Fibroblast of villous mesenchyme (primary cell): ENCODE measurements at regions not wholly inside any gene's neighbourhood (a gene's known extent, or its start where the extent isn't known, plus 50 kb on each side); places are given as distances from the start of the nearest gene placed in this dataset.

Experiments
- DNase-seq: peaks from one replicate; pipeline ENCODE4 v3.0.0-alpha.2; 2010; ENCODE audit warnings: low read depth
- H3K4me3 ChIP-seq: 2 replicates; pipeline ENCODE4 v1.5.1; 2011; ENCODE audit warnings: low read depth, mild to moderate bottlenecking, low read length
- TF ChIP-seq, protein P1 (sequence below): IDR thresholded peaks from 2 replicates; pipeline ENCODE4 v1.5.1; 2012; ENCODE audit warnings: low read depth, mild to moderate bottlenecking, low read length; ENCODE audit not compliant: insufficient read depth

DNA sequence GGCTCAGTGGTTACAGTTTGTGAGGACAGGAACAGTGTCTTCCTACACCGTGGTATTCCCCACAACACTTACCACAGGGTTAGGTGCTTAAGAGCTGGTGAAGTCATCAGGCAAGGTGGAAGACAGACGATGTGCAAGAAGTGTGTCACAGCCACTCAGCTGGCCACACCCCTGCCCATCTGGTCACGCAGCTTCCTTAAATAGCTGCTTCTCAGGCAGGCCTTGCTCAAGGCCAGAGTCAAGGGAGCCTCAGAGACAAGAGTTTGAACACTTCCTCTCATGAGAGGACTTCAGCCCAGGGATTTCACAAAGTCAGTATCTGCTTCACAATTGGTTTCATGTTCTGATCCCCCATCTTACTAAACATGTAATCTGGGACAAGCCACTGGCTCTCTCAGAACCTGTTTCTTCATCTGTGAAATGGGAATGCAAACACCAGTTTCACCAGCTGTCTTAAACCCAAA, 80.3 kb upstream of the FRY start:
- no peak for DNase-seq
- H3K4me3 ChIP-seq = no peak overlapping the region
- TF ChIP-seq, protein P1, sequence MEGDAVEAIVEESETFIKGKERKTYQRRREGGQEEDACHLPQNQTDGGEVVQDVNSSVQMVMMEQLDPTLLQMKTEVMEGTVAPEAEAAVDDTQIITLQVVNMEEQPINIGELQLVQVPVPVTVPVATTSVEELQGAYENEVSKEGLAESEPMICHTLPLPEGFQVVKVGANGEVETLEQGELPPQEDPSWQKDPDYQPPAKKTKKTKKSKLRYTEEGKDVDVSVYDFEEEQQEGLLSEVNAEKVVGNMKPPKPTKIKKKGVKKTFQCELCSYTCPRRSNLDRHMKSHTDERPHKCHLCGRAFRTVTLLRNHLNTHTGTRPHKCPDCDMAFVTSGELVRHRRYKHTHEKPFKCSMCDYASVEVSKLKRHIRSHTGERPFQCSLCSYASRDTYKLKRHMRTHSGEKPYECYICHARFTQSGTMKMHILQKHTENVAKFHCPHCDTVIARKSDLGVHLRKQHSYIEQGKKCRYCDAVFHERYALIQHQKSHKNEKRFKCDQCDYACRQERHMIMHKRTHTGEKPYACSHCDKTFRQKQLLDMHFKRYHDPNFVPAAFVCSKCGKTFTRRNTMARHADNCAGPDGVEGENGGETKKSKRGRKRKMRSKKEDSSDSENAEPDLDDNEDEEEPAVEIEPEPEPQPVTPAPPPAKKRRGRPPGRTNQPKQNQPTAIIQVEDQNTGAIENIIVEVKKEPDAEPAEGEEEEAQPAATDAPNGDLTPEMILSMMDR = no peak

DNA sequence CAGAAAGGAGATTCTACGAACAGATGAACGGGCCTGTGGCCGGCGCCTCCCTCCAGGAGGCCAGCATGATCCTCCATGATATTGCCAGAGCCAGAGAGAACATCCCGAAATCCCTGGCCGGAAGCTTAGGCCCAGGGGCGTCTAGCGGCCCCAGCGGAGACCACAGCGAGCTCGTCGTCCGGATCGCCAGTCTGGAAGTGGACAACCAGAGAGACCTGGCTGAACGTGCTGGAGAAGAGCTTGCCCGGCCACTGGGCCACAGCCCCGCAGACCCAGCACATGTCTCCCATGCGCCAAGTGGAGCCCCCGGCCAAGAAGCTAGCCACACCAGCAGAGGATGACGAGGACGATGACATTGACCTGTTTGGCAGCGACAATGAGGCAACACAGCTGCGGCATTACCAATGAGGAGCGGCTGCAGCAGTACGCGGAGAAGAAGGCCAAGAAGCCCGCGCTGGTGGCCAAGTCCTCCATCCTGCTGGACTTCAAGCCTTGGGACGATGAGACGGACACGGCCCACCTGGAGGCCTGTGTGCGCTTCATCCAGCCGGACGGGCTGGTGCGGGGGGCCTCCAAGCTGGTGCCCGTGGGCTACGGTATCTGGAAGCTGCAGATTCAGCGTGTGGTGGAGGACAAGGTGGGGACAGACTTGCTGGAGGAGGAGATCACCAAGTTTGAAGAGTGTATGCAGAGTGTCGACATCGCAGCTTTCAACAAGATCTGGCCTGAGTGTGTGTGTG, 78.8 kb upstream of the FRY start:
- TF ChIP-seq, protein P1 = no peak
- no peak overlapping the region for H3K4me3 ChIP-seq
- DNase-seq = no peak

GRCh38 chr13:31955101-31955500, 76.5 kb upstream of the FRY start:
- H3K4me3 ChIP-seq = no peak overlapping the region
- no peak for DNase-seq
- TF ChIP-seq, protein P1 = no peak

DNA sequence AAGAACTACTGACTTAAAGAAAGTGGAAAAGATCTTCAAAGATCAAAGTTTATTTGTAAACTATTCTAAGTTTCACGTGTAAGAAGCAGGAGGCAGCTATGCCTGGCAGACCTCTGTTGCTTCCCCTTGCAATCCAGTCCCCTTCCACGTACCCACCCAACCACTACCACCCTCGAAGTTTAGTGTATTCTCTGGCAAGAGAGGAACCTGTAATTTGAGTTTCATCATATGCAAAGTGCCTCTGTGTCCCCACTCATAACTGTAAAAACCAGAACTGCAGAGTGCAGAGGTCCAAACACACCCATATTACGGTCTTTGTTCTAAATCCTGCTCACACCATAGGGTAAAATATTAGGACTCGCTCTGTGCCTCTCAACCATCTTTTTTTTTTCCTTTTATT, 75.8 kb upstream of the FRY start:
- DNase-seq = no peak
- H3K4me3 ChIP-seq = no peak overlapping the region
- TF ChIP-seq, protein P1 = no peak

DNA sequence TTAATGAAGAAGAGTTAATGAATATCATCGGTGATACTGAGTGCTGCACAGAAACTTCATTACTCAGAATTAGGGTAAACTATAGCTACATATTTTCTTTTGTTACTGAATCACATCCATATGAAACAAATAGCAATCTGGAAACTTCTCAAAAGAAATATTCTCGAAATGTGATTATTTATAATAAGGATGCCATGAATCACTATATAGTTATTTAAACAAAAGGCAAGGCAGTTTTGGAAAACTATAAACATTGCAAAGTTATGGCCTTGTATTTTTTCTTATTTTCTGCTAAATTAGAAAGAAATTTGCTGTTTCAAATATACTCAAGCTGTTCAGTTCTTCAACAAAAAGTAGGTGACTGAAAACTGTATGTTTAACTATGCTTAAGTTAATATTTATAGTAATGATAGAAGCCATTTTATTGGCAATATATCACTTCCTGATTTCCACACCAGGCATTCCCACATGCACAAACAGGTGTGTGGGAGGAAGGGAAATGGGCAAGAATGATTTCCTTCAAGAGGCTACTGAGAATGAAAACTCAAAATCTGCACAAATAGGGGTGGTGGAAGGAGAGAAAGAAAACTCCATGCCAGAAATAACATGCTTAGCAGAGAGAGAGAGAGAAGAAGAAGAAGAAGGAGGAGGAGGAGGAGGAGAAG, 74.5 kb upstream of the FRY start:
- DNase-seq = peak; percentile 42
- TF ChIP-seq, protein P1 = no peak

GRCh38 chr13:31957772-31958171, 73.8 kb upstream of the FRY start:
- TF ChIP-seq, protein P1 = no peak
- DNase-seq = no peak

More for the DNA sequence above, 74.5 kb upstream of the FRY start:
- no peak overlapping the region for H3K4me3 ChIP-seq

More at GRCh38 chr13:31957772-31958171, 73.8 kb upstream of the FRY start:
- no peak overlapping the region for H3K4me3 ChIP-seq
